HepG2 (cell line): ENCODE measurements at regions not wholly inside any gene's neighbourhood (a gene's known extent, or its start where the extent isn't known, plus 50 kb on each side); places are given as distances from the start of the nearest gene placed in this dataset.

Source experiments
- ATAC-seq: fragments of 200-7000 bp; cut with Tn5 transposase; 3 replicates; pipeline ENCODE4 v1.9.1; 2020; ENCODE audit warnings: mild to moderate bottlenecking, moderate library complexity
- BruUV-seq: library from RNA; stranded (reverse); fragments of 400-500 nt; replicated peaks from 2 replicates; lab custom pipeline; 2021; lab: Mats Ljungman, UMichigan
- CTCF ChIA-PET: fragments of 300-600 bp; formaldehyde crosslinking; extraction: SDS; loops from one replicate; lab custom pipeline; 2021; ENCODE audit warnings: low total read pairs, inconsistent platforms, low intra/inter-chr PET ratio; lab: Yijun Ruan, JAX
- POLR2A ChIA-PET: fragments of 350-600 bp; sonication (Branson Sonifier 250); formaldehyde crosslinking; loops from one replicate; lab custom pipeline; 2020; ENCODE audit warnings: antibody characterized with exemption, inconsistent platforms; lab: Yijun Ruan, JAX
- DNase-seq: peaks from one replicate; pipeline ENCODE4 v3.0.0-alpha.2; 2015; ENCODE audit warnings: low spot score
- FAIRE-seq: peaks from 3 replicates; lab custom pipeline; 2011; peaks lifted over from hg19 to GRCh38; lab: Jason Lieb, UNC
- H2AFZ ChIP-seq: one replicate; pipeline ENCODE4 v1.6.1; 2011; ENCODE audit warnings: low read length, inconsistent platforms
- H3K27ac ChIP-seq: fragments of 300-600 bp; 3 replicates; pipeline ENCODE4 v1.8.0; 2011; ENCODE audit warnings: mixed run types, mild to moderate bottlenecking, mixed read lengths, low read length, inconsistent platforms; ENCODE audit not compliant: insufficient read depth; ENCODE audit errors: extremely low read length
- H3K27me3 ChIP-seq, 2 experiments: fragments of 200-600 bp in 1 of 2; 2 replicates in 1 of 2; 3 replicates in 1 of 2; pipeline versions ENCODE4 v1.6.0 to v1.8.0; 2011; ENCODE audit warnings: low read length in 2 of 2, mild to moderate bottlenecking in 2 of 2, moderate library complexity in 2 of 2, inconsistent platforms in 1 of 2; ENCODE audit not compliant: insufficient read depth in 2 of 2, control insufficient read depth in 1 of 2
- H3K36me3 ChIP-seq, 2 experiments: fragments of 200-600 bp in 1 of 2; replicated peaks in 1 of 2; 2 replicates in 1 of 2; 3 replicates in 1 of 2; pipeline versions ENCODE4 v1.5.1 to v1.8.0; 2011; ENCODE audit warnings: low read length in 2 of 2, inconsistent platforms in 1 of 2; ENCODE audit not compliant: insufficient read depth in 2 of 2, control insufficient read depth in 1 of 2
- H3K4me1 ChIP-seq: 2 replicates; pipeline ENCODE4 v1.5.1; 2012; ENCODE audit warnings: low read length, inconsistent platforms; ENCODE audit not compliant: insufficient read depth
- H3K4me2 ChIP-seq: 2 replicates; pipeline ENCODE4 v1.6.0; 2011; ENCODE audit warnings: low read depth, low read length, inconsistent platforms
- H3K4me3 ChIP-seq, 3 experiments: fragments of 200-600 bp in 1 of 3; sonication (generic), shearing (Covaris generic) in 1 of 3; replicated peaks in 1 of 3; 2 replicates each; pipeline ENCODE4 v1.5.1; 2011 to 2016; ENCODE audit warnings: low read length in 3 of 3, inconsistent platforms in 2 of 3, low read depth in 2 of 3, mild to moderate bottlenecking in 2 of 3, control low read depth in 1 of 3, mixed read lengths in 1 of 3; ENCODE audit not compliant: insufficient read depth in 1 of 3
- H3K79me2 ChIP-seq: one replicate; pipeline ENCODE4 v1.6.1; 2011; ENCODE audit warnings: low read length, inconsistent platforms; ENCODE audit not compliant: insufficient read depth
- H3K9ac ChIP-seq: 2 replicates; pipeline ENCODE4 v1.6.0; 2011; ENCODE audit warnings: mild to moderate bottlenecking, low read depth, low read length, inconsistent platforms; ENCODE audit not compliant: insufficient read depth
- H3K9me3 ChIP-seq: 2 replicates; pipeline ENCODE4 v1.5.1; 2012; ENCODE audit warnings: mild to moderate bottlenecking, low read length
- H4K20me1 ChIP-seq: 2 replicates; pipeline ENCODE4 v1.6.0; 2011; ENCODE audit warnings: inconsistent platforms, mild to moderate bottlenecking, low read length, moderate library complexity; ENCODE audit not compliant: insufficient read depth
- BCL3 ChIP-seq: sonication (generic); formaldehyde crosslinking; IDR thresholded peaks from 2 replicates; pipeline ENCODE4 v1.5.1; 2020; ENCODE audit warnings: mild to moderate bottlenecking, missing genetic modification reagents, moderate library complexity
- BRD4 ChIP-seq: sonication (generic); formaldehyde crosslinking; IDR thresholded peaks from 2 replicates; pipeline ENCODE4 v1.4.0; 2020; ENCODE audit warnings: missing genetic modification reagents
- ETV6 ChIP-seq: sonication (generic); formaldehyde crosslinking; conservative IDR thresholded peaks from 2 replicates; pipeline ENCODE4 v1.4.0; 2020; ENCODE audit warnings: missing genetic modification reagents
- KAT8 ChIP-seq: IDR thresholded peaks from 2 replicates; pipeline ENCODE4 v1.6.1; 2016; ENCODE audit warnings: missing genetic modification reagents, missing compliant biosample characterization
- PCBP1 ChIP-seq: fragments of 200-400 bp; formaldehyde crosslinking; IDR thresholded peaks from 2 replicates; pipeline ENCODE4 v1.6.1; 2017; ENCODE audit warnings: mild to moderate bottlenecking, low read depth, low read length, borderline replicate concordance
- TARDBP ChIP-seq: sonication (generic); formaldehyde crosslinking; IDR thresholded peaks from 2 replicates; pipeline ENCODE4 v1.8.0; 2022; ENCODE audit warnings: mild to moderate bottlenecking, missing genetic modification reagents
- TGIF2 ChIP-seq: IDR thresholded peaks from 2 replicates; pipeline ENCODE4 v1.6.1; 2016; ENCODE audit warnings: control low read depth, missing compliant biosample characterization
- TMF1 ChIP-seq: sonication (generic); formaldehyde crosslinking; IDR thresholded peaks from 2 replicates; pipeline ENCODE4 v1.8.1; 2022; ENCODE audit warnings: low read depth, missing genetic modification reagents
- XRCC5 ChIP-seq: fragments of 200-400 bp; formaldehyde crosslinking; optimal IDR thresholded peaks from 2 replicates; pipeline ENCODE3; 2017; ENCODE audit warnings: mild to moderate bottlenecking, low read length
- ZNF468 ChIP-seq: sonication (generic); formaldehyde crosslinking; IDR thresholded peaks from 2 replicates; pipeline ENCODE4 v1.8.0; 2022; ENCODE audit warnings: mild to moderate bottlenecking, moderate library complexity, missing genetic modification reagents
- ZNF709 ChIP-seq: sonication (generic); formaldehyde crosslinking; IDR thresholded peaks from 2 replicates; pipeline ENCODE4 v1.5.0; 2020; ENCODE audit warnings: mild to moderate bottlenecking, missing genetic modification reagents
- ZNF800 ChIP-seq: sonication (generic); formaldehyde crosslinking; IDR thresholded peaks from 2 replicates; pipeline ENCODE4 v1.4.0; 2020; ENCODE audit warnings: missing genetic modification reagents
- WGBS: methylation state at CpG from one replicate; pipeline ENCODE4 v1.1.6; 2017; ENCODE audit warnings: low lambda C conversion rate; 5-methylcytosine and 5-hydroxymethylcytosine counted together
- in situ Hi-C: cut with HindIII; loops from 2 replicates; pipeline ENCODE4 v1.10.0; 2017; ENCODE audit warnings: low pct_unique_long_range_greater_than_20kb; ENCODE audit not compliant: extremely low pct_ligation_motif_present
- intact Hi-C: fragments of 100-400 bp; cut with micrococcal nuclease; formaldehyde crosslinking; loops from one replicate; pipeline ENCODE4 v1.10.0; 2022; ENCODE audit not compliant: unreplicated experiment
- TF ChIP-seq, protein P1 (sequence below): sonication (generic); formaldehyde crosslinking; IDR thresholded peaks from 2 replicates; pipeline ENCODE4 v1.5.1; 2020; ENCODE audit warnings: mild to moderate bottlenecking, missing genetic modification reagents

DNA sequence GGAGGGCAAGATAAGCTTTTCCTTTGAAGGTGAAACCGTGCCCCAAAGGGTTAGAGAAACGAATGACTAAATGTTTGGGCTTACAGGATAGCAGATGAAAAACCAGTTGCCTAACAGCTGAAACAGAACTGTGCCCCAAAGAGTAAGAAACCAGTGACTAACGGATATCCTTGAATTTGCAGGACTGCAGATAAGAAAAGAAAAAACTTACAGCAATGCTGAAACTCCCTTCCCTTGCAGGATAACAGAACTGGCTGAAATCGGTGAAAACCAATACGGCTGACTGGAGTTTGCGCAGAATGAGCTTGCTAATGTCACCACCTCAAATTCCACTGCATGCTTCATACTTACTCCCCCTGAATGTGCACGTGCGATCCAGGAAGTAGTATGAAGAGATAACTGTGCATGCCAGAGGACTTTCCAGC is 175.2 kb upstream of the NLRP1 start:
- H3K36me3 ChIP-seq = no peaks in the 10 kb centered on the region
- ATAC-seq (no peak), FAIRE-seq (no peak), DNase-seq (no peak)
- peaks cover 47% of the 10 kb centered on the region for H3K4me1 ChIP-seq
- no peaks in the 10 kb centered on the region; a peak in 1 of 5 replicates for H3K27me3 ChIP-seq
- no peaks in the 10 kb centered on the region for H3K9me3 ChIP-seq
- H2AFZ ChIP-seq = no peak overlapping the region
- TF ChIP-seq PCBP1 (no peak), ZNF709 (CRISPR knock-in tag) (no peak), TMF1 (CRISPR knock-in tag) (no peak), TARDBP (CRISPR knock-in tag) (no peak), ETV6 (no peak), ZNF800 (CRISPR knock-in tag) (no peak), TGIF2 (CRISPR knock-in tag) (no peak), KAT8 (CRISPR knock-in tag) (no peak), ZNF468 (no peak), BRD4 (CRISPR knock-in tag) (no peak), XRCC5 (no peak), BCL3 (CRISPR knock-in tag) (no peak)
- TF ChIP-seq, protein P1, sequence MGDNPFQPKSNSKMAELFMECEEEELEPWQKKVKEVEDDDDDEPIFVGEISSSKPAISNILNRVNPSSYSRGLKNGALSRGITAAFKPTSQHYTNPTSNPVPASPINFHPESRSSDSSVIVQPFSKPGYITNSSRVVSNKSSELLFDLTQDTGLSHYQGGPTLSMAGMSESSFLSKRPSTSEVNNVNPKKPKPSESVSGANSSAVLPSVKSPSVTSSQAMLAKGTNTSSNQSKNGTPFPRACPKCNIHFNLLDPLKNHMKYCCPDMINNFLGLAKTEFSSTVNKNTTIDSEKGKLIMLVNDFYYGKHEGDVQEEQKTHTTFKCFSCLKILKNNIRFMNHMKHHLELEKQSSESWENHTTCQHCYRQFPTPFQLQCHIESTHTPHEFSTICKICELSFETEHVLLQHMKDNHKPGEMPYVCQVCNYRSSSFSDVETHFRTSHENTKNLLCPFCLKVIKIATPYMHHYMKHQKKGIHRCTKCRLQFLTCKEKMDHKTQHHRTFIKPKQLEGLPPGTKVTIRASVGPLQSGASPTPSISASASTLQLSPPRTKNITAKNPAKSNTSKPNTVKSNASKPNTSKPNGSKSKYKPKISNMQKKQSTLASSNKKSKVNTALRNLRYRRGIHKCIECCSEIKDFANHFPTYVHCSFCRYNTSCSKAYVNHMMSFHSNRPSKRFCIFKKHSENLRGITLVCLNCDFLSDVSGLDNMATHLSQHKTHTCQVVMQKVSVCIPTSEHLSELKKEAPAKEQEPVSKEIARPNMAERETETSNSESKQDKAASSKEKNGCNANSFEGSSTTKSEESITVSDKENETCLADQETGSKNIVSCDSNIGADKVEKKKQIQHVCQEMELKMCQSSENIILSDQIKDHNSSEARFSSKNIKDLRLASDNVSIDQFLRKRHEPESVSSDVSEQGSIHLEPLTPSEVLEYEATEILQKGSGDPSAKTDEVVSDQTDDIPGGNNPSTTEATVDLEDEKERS (CRISPR knock-in tag) = no peak
- no peaks in the 10 kb centered on the region for H3K79me2 ChIP-seq
- WGBS = 55% methylated on average over 8 of the region's 8 CpGs
- intact Hi-C loops (no loop called here), in situ Hi-C loops (no loop called here)
- no peak overlapping the region for H3K27ac ChIP-seq
- CTCF ChIA-PET = no interaction called here
- no peak overlapping the region for H3K4me2 ChIP-seq
- no TSS peak for BruUV-seq
- no peak overlapping the region for H3K4me3 ChIP-seq
- POLR2A ChIA-PET = no interaction called here
- H3K9ac ChIP-seq = no peak overlapping the region
- no peaks in the 10 kb centered on the region for H4K20me1 ChIP-seq
